ENCODE measurements at regions not wholly inside any gene's neighbourhood (a gene's known extent, or its start where the extent isn't known, plus 50 kb on each side); places are given as distances from the start of the nearest gene placed in this dataset.
"Not testable (repeated sequence)": the region's sequence is repeated elsewhere in the genome, so short reads cannot be mapped to it uniquely, and the experiment has no call there.

- DNase-seq = no peak
Measured at GRCh38 chr5:145562931-145563330, 272.2 kb downstream of the PRELID2 start.

- no peak for DNase-seq
Measured at GRCh38 chr5:145558288-145558687, 276.9 kb downstream of the PRELID2 start.

GRCh38 chr5:145557345-145557744, 277.8 kb downstream of the PRELID2 start:
- DNase-seq = no peak

GRCh38 chr5:145554399-145554798, 280.7 kb downstream of the PRELID2 start:
- DNase-seq = no peak

GRCh38 chr5:145553177-145553576, 282.0 kb downstream of the PRELID2 start:
- no peak for DNase-seq

GRCh38 chr5:145551714-145552113, 283.4 kb downstream of the PRELID2 start:
- DNase-seq = no peak

- no peak for DNase-seq
Measured at GRCh38 chr5:145548097-145548496, 287.0 kb downstream of the PRELID2 start.

GRCh38 chr5:145544401-145544800, 290.7 kb downstream of the PRELID2 start:
- no peak for DNase-seq

GRCh38 chr5:145543968-145544367, 291.2 kb downstream of the PRELID2 start:
- no peak for DNase-seq

- no peak for DNase-seq
Measured at GRCh38 chr5:145540375-145540774, 294.8 kb downstream of the PRELID2 start.

- DNase-seq = no peak
Measured at GRCh38 chr5:145539201-145539600, 295.9 kb downstream of the PRELID2 start.

GRCh38 chr5:145536133-145536532, 299.0 kb downstream of the PRELID2 start:
- DNase-seq = no peak

GRCh38 chr5:145531038-145531734, 304.0 kb downstream of the PRELID2 start:
- no peak for DNase-seq

GRCh38 chr5:145521523-145521922, 313.6 kb downstream of the PRELID2 start:
- DNase-seq = no peak

- DNase-seq = no peak
Measured at GRCh38 chr5:145521066-145521465, 314.1 kb downstream of the PRELID2 start.

GRCh38 chr5:145520335-145520734, 314.8 kb downstream of the PRELID2 start:
- no peak for DNase-seq

- not testable (repeated sequence) for DNase-seq
Measured at GRCh38 chr5:145517588-145517987, 317.6 kb downstream of the PRELID2 start.

- DNase-seq = no peak
Measured at GRCh38 chr5:145511351-145511750, 323.8 kb downstream of the PRELID2 start.

- no peak for DNase-seq
Measured at GRCh38 chr5:145510769-145511168, 324.4 kb downstream of the PRELID2 start.

- no peak for DNase-seq
Measured at GRCh38 chr5:145510324-145510723, 324.8 kb downstream of the PRELID2 start.

- DNase-seq = no peak
Measured at GRCh38 chr5:145509336-145510136, 325.6 kb downstream of the PRELID2 start.

- DNase-seq = no peak
Measured at GRCh38 chr5:145506185-145506850, 328.8 kb downstream of the PRELID2 start.

- no peak for DNase-seq
Measured at GRCh38 chr5:145502906-145503305, 332.2 kb downstream of the PRELID2 start.

GRCh38 chr5:145500710-145501109, 334.4 kb downstream of the PRELID2 start:
- DNase-seq = no peak
